Smooth muscle cell (in vitro differentiated cells): ENCODE measurements at regions not wholly inside any gene's neighbourhood (a gene's known extent, or its start where the extent isn't known, plus 50 kb on each side); places are given as distances from the start of the nearest gene placed in this dataset.
A peak's percentile ranks its signal among the peaks of the same experiment; 100 is the strongest.

Source experiments
- DNase-seq: peaks from one replicate; lab custom pipeline; 2025; ENCODE audit not compliant: unreplicated experiment; lab: John Stamatoyannopoulos, UW
- H2AFZ ChIP-seq: fragments of 200-600 bp; sonication (generic); 2 replicates; pipeline ENCODE4 v1.6.0; 2016; ENCODE audit warnings: antibody characterized with exemption, low read depth, mild to moderate bottlenecking
- H3F3A ChIP-seq: fragments of 200-600 bp; sonication (generic); 2 replicates; pipeline ENCODE4 v1.6.0; 2017; ENCODE audit warnings: antibody characterized with exemption, low read depth
- H3K27ac ChIP-seq: fragments of 200-600 bp; sonication (generic); 2 replicates; pipeline ENCODE4 v1.5.1; 2016; ENCODE audit warnings: low read depth, mild to moderate bottlenecking
- H3K27me3 ChIP-seq: fragments of 200-600 bp; sonication (generic); 2 replicates; pipeline ENCODE4 v1.6.1; 2016; ENCODE audit warnings: low read depth, mild to moderate bottlenecking
- H3K36me3 ChIP-seq: fragments of 200-600 bp; sonication (generic); 2 replicates; pipeline ENCODE4 v1.5.1; 2016; ENCODE audit warnings: low read depth
- H3K4me1 ChIP-seq: fragments of 200-600 bp; sonication (generic); 2 replicates; pipeline ENCODE4 v1.5.1; 2016; ENCODE audit warnings: low read depth
- H3K4me2 ChIP-seq: fragments of 200-600 bp; sonication (generic); 2 replicates; pipeline ENCODE4 v1.6.0; 2016; ENCODE audit warnings: mild to moderate bottlenecking
- H3K4me3 ChIP-seq: fragments of 200-600 bp; sonication (generic); 2 replicates; pipeline ENCODE4 v1.5.1; 2016; ENCODE audit warnings: mild to moderate bottlenecking
- H3K79me2 ChIP-seq: fragments of 200-600 bp; sonication (generic); 2 replicates; pipeline ENCODE4 v1.6.0; 2016; ENCODE audit warnings: low read depth, mild to moderate bottlenecking
- H3K9ac ChIP-seq: fragments of 200-600 bp; sonication (generic); 2 replicates; pipeline ENCODE4 v1.6.0; 2016; ENCODE audit warnings: low read depth
- H3K9me3 ChIP-seq: fragments of 200-600 bp; sonication (generic); replicated peaks from 2 replicates; pipeline ENCODE4 v1.5.1; 2016; ENCODE audit warnings: low read depth
- H4K20me1 ChIP-seq: fragments of 200-600 bp; sonication (generic); 2 replicates; pipeline ENCODE4 v1.6.0; 2016; ENCODE audit warnings: low read depth
- WGBS: methylation state at CpG from one replicate; pipeline ENCODE4 v1.1.7; 2016; ENCODE audit warnings: low lambda C conversion rate; 5-methylcytosine and 5-hydroxymethylcytosine counted together
- TF ChIP-seq, protein P1 (sequence below): fragments of 200-600 bp; sonication (generic); IDR thresholded peaks from 2 replicates; pipeline ENCODE4 v1.5.1; 2017; ENCODE audit warnings: borderline replicate concordance, mild to moderate bottlenecking, antibody characterized with exemption; ENCODE audit not compliant: insufficient read depth, poor library complexity, severe bottlenecking

DNA sequence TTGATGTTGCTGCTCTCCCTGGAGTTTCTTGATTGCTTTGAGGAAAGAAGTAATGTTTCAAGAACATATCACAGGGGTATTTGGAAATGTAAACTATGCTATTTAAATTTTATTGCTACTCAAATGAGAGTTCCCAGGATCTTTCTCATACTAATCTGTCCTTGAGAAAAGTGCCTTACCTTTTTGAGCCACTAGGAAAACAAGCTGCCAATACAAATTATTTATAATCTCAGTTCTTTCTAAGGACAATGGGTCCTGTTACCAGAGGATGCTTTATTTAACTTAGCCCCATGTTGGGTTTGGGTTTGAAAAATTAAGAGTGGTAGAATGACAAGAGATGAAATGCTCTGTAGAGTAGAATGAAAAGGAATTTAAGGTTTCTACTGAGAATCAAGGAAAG is 258.2 kb upstream of the PRKD1 start:
- TF ChIP-seq, protein P1, sequence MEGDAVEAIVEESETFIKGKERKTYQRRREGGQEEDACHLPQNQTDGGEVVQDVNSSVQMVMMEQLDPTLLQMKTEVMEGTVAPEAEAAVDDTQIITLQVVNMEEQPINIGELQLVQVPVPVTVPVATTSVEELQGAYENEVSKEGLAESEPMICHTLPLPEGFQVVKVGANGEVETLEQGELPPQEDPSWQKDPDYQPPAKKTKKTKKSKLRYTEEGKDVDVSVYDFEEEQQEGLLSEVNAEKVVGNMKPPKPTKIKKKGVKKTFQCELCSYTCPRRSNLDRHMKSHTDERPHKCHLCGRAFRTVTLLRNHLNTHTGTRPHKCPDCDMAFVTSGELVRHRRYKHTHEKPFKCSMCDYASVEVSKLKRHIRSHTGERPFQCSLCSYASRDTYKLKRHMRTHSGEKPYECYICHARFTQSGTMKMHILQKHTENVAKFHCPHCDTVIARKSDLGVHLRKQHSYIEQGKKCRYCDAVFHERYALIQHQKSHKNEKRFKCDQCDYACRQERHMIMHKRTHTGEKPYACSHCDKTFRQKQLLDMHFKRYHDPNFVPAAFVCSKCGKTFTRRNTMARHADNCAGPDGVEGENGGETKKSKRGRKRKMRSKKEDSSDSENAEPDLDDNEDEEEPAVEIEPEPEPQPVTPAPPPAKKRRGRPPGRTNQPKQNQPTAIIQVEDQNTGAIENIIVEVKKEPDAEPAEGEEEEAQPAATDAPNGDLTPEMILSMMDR: peak; percentile 8
- H2AFZ ChIP-seq: no peak overlapping the region
- no peaks in the 10 kb centered on the region for H3K9me3 ChIP-seq
- H4K20me1 ChIP-seq: no peaks in the 10 kb centered on the region
- no peaks in the 10 kb centered on the region for H3K27me3 ChIP-seq
- no peaks in the 10 kb centered on the region for H3K79me2 ChIP-seq
- no peak overlapping the region for H3K4me2 ChIP-seq
- H3K36me3 ChIP-seq: no peaks in the 10 kb centered on the region
- H3K4me1 ChIP-seq: peaks cover 3% of the 10 kb centered on the region
- H3K9ac ChIP-seq: no peak overlapping the region
- H3K4me3 ChIP-seq: no peak overlapping the region
- no peaks in the 10 kb centered on the region for H3F3A ChIP-seq
- DNase-seq: no peak
- no peak overlapping the region for H3K27ac ChIP-seq

DNA sequence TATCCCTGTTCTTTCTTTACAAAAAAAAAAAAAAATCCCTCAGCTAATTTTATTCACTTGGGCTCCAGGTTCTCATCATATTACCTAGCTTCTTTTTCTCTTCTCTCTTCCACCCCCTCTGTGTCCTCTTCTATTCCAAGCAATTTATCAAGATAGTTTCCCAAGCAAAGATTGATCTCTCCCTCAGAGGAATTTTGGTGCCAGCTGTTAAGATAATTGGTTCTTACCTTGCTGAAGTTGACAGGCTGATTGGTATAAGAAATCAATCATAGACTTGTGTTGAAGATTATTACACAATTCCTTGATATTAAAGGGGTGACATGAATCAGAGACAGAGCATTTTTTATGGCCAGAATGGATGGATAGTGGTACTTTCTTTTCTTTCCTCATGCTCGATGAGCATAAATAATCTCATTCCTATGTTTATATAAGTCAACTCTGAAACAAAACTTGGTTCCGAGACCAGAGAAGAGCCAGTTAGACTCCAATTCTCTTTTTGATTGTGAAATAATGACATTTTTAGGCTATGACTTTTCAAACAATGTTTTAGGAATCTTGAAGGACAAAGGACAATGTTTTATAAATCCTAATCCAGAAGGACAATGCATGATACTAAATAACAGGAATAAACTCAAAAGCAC is 264.1 kb upstream of the PRKD1 start:
- H3K9ac ChIP-seq: no peak overlapping the region
- H3K79me2 ChIP-seq: no peaks in the 10 kb centered on the region
- no peak overlapping the region for H3K4me2 ChIP-seq
- H2AFZ ChIP-seq: no peak overlapping the region
- H3K27me3 ChIP-seq: no peaks in the 10 kb centered on the region
- no peaks in the 10 kb centered on the region for H3F3A ChIP-seq
- H3K36me3 ChIP-seq: no peaks in the 10 kb centered on the region
- no peak for DNase-seq
- H3K9me3 ChIP-seq: no peaks in the 10 kb centered on the region
- peaks cover 7% of the 10 kb centered on the region for H3K4me1 ChIP-seq
- no peaks in the 10 kb centered on the region for H4K20me1 ChIP-seq
- no peak overlapping the region for H3K27ac ChIP-seq
- TF ChIP-seq, protein P1: no peak
- WGBS: 95% methylated on average over 2 of the region's 2 CpGs
- H3K4me3 ChIP-seq: no peak overlapping the region

DNA sequence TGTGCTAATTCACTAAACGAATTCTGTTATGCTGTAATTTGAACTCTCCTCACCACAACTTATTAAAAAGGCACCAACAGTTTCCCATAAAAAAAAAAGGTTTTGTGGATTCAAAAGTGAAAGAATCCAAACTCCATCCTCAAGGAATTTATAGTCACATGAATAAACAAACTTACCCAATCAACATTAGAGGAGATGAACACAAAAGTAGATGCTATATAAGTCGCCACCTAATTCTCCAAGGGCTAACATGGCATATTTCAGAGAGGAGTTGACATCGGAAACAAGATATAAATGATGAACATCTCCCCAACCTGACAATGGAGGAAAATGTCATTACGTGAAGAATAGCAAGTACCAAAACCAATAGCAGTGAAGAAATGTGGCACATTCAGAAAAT is 265.5 kb upstream of the PRKD1 start:
- no peak for DNase-seq
- peaks cover 7% of the 10 kb centered on the region for H3K4me1 ChIP-seq
- H3K27me3 ChIP-seq: no peaks in the 10 kb centered on the region
- no peaks in the 10 kb centered on the region for H3K36me3 ChIP-seq
- no peak overlapping the region for H3K4me3 ChIP-seq
- H3K9ac ChIP-seq: no peak overlapping the region
- WGBS: 87% methylated on average over 4 of the region's 4 CpGs
- no peaks in the 10 kb centered on the region for H4K20me1 ChIP-seq
- H3K9me3 ChIP-seq: no peaks in the 10 kb centered on the region
- peak overlapping the region; percentile 70 for H3K4me2 ChIP-seq
- H3K79me2 ChIP-seq: no peaks in the 10 kb centered on the region
- H2AFZ ChIP-seq: peak overlapping the region; percentile 51
- no peaks in the 10 kb centered on the region for H3F3A ChIP-seq
- TF ChIP-seq, protein P1: no peak
- peak overlapping the region; percentile 68 for H3K27ac ChIP-seq

DNA sequence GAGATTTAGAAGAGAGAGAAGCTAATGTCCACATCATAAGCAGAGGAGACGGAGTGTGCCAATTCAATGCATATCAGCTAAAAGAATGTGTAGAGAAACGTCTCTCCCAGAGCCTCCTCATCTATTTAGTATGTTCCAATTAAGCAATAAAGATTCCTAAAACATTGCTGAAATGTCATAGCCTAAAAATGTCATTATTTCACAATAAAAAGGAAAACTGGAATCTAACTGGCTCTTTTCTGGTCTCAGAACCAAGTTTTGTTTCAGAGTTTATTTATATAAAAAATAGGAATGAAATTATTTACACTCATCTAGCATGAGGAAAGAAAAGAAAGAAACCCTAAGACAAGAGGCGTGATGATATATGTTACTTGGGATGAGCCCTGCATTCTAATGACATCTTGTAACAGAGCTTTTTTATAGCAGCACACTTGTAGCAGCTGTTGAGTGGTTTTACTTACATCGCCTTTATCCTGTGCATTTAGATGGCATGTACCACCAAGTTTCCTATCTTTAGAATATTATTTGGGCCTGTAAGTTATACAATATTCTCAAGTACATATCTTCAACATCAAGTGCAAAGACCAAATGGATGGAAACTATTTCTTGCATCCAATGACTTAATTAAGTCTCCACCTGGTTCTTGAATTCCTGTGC is 266.3 kb upstream of the PRKD1 start:
- Histone ChIP-seq H3K36me3 (no peaks in the 10 kb centered on the region), H3K79me2 (no peaks in the 10 kb centered on the region), H3K4me1 (peaks cover 7% of the 10 kb centered on the region), H3K4me3 (no peak overlapping the region), H3K9ac (no peak overlapping the region), H2AFZ (peak overlapping the region; percentile 51), H3F3A (no peaks in the 10 kb centered on the region), H3K9me3 (no peaks in the 10 kb centered on the region), H3K27ac (peak overlapping the region; percentile 68), H3K4me2 (peak overlapping the region; percentile 70), H4K20me1 (no peaks in the 10 kb centered on the region), H3K27me3 (no peaks in the 10 kb centered on the region)
- DNase-seq: no peak
- TF ChIP-seq, protein P1: no peak
- 42% methylated on average over 4 of the region's 4 CpGs for WGBS
